ENCODE measurements at regions not wholly inside any gene's neighbourhood (a gene's known extent, or its start where the extent isn't known, plus 50 kb on each side); places are given as distances from the start of the nearest gene placed in this dataset.

GRCh38 chr1:226466296-226466695 lies 58.4 kb upstream of the PARP1 start:
- no TSS peak for BruUV-seq (replicated peaks)
- WGBS (ENCODE audit: insufficient coverage, insufficient replicate concordance, low lambda C conversion rate, missing lambda C conversion rate): 19% methylated on average over 5 of the region's 5 CpGs

GRCh38 chr1:226467443-226467842 lies 59.5 kb upstream of the PARP1 start:
- Histone ChIP-seq H2AFZ (ENCODE audit: control insufficient read depth, low read depth, low read length) (no peak overlapping the region), H3K4me3 (no peak overlapping the region), H4K20me1 (ENCODE audit: control insufficient read depth, insufficient read depth) (no peaks in the 10 kb centered on the region), H3K4me2 (ENCODE audit: control insufficient read depth, insufficient read depth) (no peak overlapping the region), H3K9me3 (replicated peaks; ENCODE audit: control insufficient read depth, insufficient read depth, low read length) (no peaks in the 10 kb centered on the region; the same call in 2 of the 3 replicates), H3K27me3 (replicated peaks in 1 of 2; ENCODE audit: control insufficient read depth in 2 of 2, insufficient read depth in 2 of 2, low read length in 1 of 2) (no peaks in the 10 kb centered on the region; a peak in 1 of 4 replicates), H3K9ac (ENCODE audit: control insufficient read depth, insufficient read depth, low read length) (no peak overlapping the region), H3K79me2 (ENCODE audit: control insufficient read depth, insufficient read depth, low read length) (no peaks in the 10 kb centered on the region), H3K4me1 (ENCODE audit: control insufficient read depth, insufficient read depth, low read length) (no peaks in the 10 kb centered on the region), H3K27ac (ENCODE audit: control insufficient read depth, insufficient read depth) (no peak overlapping the region), H3K36me3 (ENCODE audit: control insufficient read depth in 2 of 2, insufficient read depth in 2 of 2, low read length in 1 of 2) (no peaks in the 10 kb centered on the region)
- in situ Hi-C loops (cut with MboI) (no loop called here), intact Hi-C loops (cut with micrococcal nuclease; ENCODE audit: unreplicated experiment) (loop anchor here (5.0 kb wide), 1 partner anchor 55 kb away; no protein-coding TSS in a partner anchor)
- POLR2A ChIA-PET: no interaction called here
- ATAC-seq: no peak
- CTCF ChIA-PET: no interaction called here
- no peak for DNase-seq (ENCODE audit: low read depth, low spot score)
- no TSS peak for BruUV-seq (replicated peaks)
- FAIRE-seq: no peak
- RAD21 ChIA-PET (ENCODE audit: unreplicated experiment): no interaction called here
- SMC1A ChIA-PET (ENCODE audit: uncharacterized antibody, unreplicated experiment): interaction anchor here (1.2 to 1.3 kb wide), 2 partner anchors 43 to 121 kb away, joined by 3 to 4 read pairs; no protein-coding TSS in a partner anchor
- WGBS (ENCODE audit: insufficient coverage, insufficient replicate concordance, low lambda C conversion rate, missing lambda C conversion rate): 73% methylated on average over 4 of the region's 4 CpGs
- no peak for TF ChIP-seq MYB (IDR thresholded peaks at IDR 0.05; ENCODE audit: borderline replicate concordance, low read depth, low read length)
- TF ChIP-seq ATF3 (IDR thresholded peaks at IDR 0.05; ENCODE audit: borderline replicate concordance, extremely low read depth, low read depth, low read length): no peak
- no peak for TF ChIP-seq MEF2B (IDR thresholded peaks at IDR 0.05; ENCODE audit: partially characterized antibody, poor library complexity, severe bottlenecking)
- TF ChIP-seq ZNF24 (IDR thresholded peaks at IDR 0.05): no peak
- no peak for TF ChIP-seq BCLAF1 (IDR thresholded peaks at IDR 0.05)
- TF ChIP-seq BRCA1 (IDR thresholded peaks at IDR 0.05; ENCODE audit: low read depth, low read length): no peak
- TF ChIP-seq BHLHE40 (IDR thresholded peaks at IDR 0.05; ENCODE audit: borderline replicate concordance in 1 of 2, low read depth in 2 of 2, low read length in 1 of 2): no peak
- no peak for TF ChIP-seq MTA3 (IDR thresholded peaks at IDR 0.05; ENCODE audit: borderline replicate concordance, low read length)
- TF ChIP-seq NFYA (IDR thresholded peaks at IDR 0.05; ENCODE audit: borderline replicate concordance, low read depth, low read length): no peak

More at GRCh38 chr1:226466296-226466695, 58.4 kb upstream of the PARP1 start:
- CTCF ChIA-PET: no interaction called here
- no peaks in the 10 kb centered on the region for H3K36me3 ChIP-seq (ENCODE audit: control insufficient read depth in 2 of 2, insufficient read depth in 2 of 2, low read length in 1 of 2)
- no peak overlapping the region for H3K27ac ChIP-seq (ENCODE audit: control insufficient read depth, insufficient read depth)
- in situ Hi-C loops (cut with MboI): no loop called here
- no peak for ATAC-seq
- no peaks in the 10 kb centered on the region for H4K20me1 ChIP-seq (ENCODE audit: control insufficient read depth, insufficient read depth)
- POLR2A ChIA-PET: no interaction called here
- FAIRE-seq: no peak
- no peaks in the 10 kb centered on the region for H3K4me1 ChIP-seq (ENCODE audit: control insufficient read depth, insufficient read depth, low read length)
- no peaks in the 10 kb centered on the region for H3K79me2 ChIP-seq (ENCODE audit: control insufficient read depth, insufficient read depth, low read length)
- intact Hi-C loops (cut with micrococcal nuclease; ENCODE audit: unreplicated experiment): loop anchor here (5.0 kb wide), 1 partner anchor 54 kb away; no protein-coding TSS in a partner anchor
- SMC1A ChIA-PET (ENCODE audit: uncharacterized antibody, unreplicated experiment): no interaction called here
- H3K9ac ChIP-seq (ENCODE audit: control insufficient read depth, insufficient read depth, low read length): no peak overlapping the region
- H3K9me3 ChIP-seq (replicated peaks; ENCODE audit: control insufficient read depth, insufficient read depth, low read length): no peaks in the 10 kb centered on the region; the same call in 2 of the 3 replicates
- H3K27me3 ChIP-seq (replicated peaks in 1 of 2; ENCODE audit: control insufficient read depth in 2 of 2, insufficient read depth in 2 of 2, low read length in 1 of 2): no peaks in the 10 kb centered on the region; a peak in 1 of 4 replicates
- TF ChIP-seq POLR2AphosphoS2 (IDR thresholded peaks at IDR 0.05; ENCODE audit: low read depth, low read length): no peak
- TF ChIP-seq BCL11A (IDR thresholded peaks at IDR 0.05; ENCODE audit: low read depth, low read length): no peak
- no peak for TF ChIP-seq IKZF1 (conservative IDR thresholded peaks at IDR 0.05)
- no peak for TF ChIP-seq HDGF (IDR thresholded peaks at IDR 0.05)
- TF ChIP-seq MYC (IDR thresholded peaks at IDR 0.05; ENCODE audit: insufficient read depth, insufficient read length, insufficient replicate concordance, low read length, severe bottlenecking): no peak
- TF ChIP-seq ETV6 (conservative IDR thresholded peaks at IDR 0.05 in 1 of 2, IDR thresholded peaks at IDR 0.05 in 1 of 2; ENCODE audit: borderline replicate concordance in 1 of 2, low read depth in 1 of 2): no peak
- no peak for TF ChIP-seq RFX5 (IDR thresholded peaks at IDR 0.05; ENCODE audit: low read depth, low read length)
- no peak for TF ChIP-seq FOXK2 (IDR thresholded peaks at IDR 0.05)
- no peak for TF ChIP-seq EP300 (IDR thresholded peaks at IDR 0.05; ENCODE audit: borderline replicate concordance in 1 of 2, control insufficient read depth in 1 of 2, low read depth in 2 of 2, low read length in 2 of 2)
- TF ChIP-seq CREM (IDR thresholded peaks at IDR 0.05; ENCODE audit: low read depth): no peak
- TF ChIP-seq SPI1 (IDR thresholded peaks at IDR 0.05; ENCODE audit: borderline replicate concordance, insufficient read depth, low read depth, low read length): no peak
- TF ChIP-seq NR2C2 (IDR thresholded peaks at IDR 0.05; ENCODE audit: borderline replicate concordance, control insufficient read depth, insufficient read length, low read depth): no peak
- no peak for TF ChIP-seq RELA (IDR thresholded peaks at IDR 0.05; ENCODE audit: borderline replicate concordance, partially characterized antibody)
- no peak for TF ChIP-seq FOXM1 (IDR thresholded peaks at IDR 0.05; ENCODE audit: low read depth, low read length)
- no peak for TF ChIP-seq IRF4 (IDR thresholded peaks at IDR 0.05; ENCODE audit: low read depth, low read length)
- TF ChIP-seq SRF (IDR thresholded peaks at IDR 0.05; ENCODE audit: low read depth in 2 of 2, low read length in 2 of 2): no peak
- no peak for TF ChIP-seq STAT3 (IDR thresholded peaks at IDR 0.05; ENCODE audit: low read depth, low read length)
- no peak overlapping the region for H2AFZ ChIP-seq (ENCODE audit: control insufficient read depth, low read depth, low read length)
- no peak overlapping the region for H3K4me2 ChIP-seq (ENCODE audit: control insufficient read depth, insufficient read depth)
- no peak for DNase-seq (ENCODE audit: low read depth, low spot score)
- no peak overlapping the region for H3K4me3 ChIP-seq
- RAD21 ChIA-PET (ENCODE audit: unreplicated experiment): no interaction called here

Data from GM12878 (cell line).